ENCODE measurements at regions not wholly inside any gene's neighbourhood (a gene's known extent, or its start where the extent isn't known, plus 50 kb on each side); places are given as distances from the start of the nearest gene placed in this dataset.

DNA sequence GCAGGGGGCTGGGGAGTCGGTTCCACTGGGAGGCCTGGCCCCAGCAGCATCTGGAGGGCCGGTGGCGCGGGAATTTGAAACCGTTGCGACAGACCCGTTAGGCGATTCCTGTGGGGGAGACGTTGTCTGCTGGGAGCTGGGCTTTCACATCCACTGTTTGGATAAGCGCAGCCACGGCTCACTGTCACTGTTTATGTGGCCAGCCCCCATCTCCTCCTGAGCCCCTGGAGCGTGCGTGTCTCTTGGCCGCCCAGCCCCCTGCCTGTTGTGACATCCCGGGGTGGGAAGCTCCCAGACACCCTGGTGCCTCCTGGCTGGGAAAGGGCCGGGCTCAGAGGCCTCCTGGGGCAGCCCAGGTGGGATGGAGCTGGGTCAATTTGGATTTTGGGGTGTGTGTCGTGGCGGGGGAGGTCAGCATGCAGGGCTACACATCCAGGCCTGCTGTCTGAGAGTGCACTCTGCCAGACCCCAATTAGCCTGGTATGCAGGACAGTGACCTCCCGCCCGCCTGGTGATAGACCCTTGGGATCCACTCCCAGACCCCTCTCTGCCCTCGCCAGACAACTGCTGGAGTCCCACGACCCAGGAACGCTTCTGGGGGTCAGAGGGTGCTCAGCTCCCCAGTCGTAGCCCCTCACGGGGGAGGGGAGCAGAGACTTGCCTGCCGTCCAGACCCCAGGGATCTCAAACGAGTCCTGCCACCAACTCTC, 62.0 kb upstream of the RNU6ATAC start:
- no peak overlapping the region for H3K4me3 ChIP-seq (ENCODE audit: low read depth, low read length)
- TF ChIP-seq CTCF (conservative IDR thresholded peaks at IDR 0.05; ENCODE audit: low read depth, low read length): no peak
- DNase-seq (ENCODE audit: low read depth): no peak

- no peak for DNase-seq (ENCODE audit: low read depth)
- H3K4me3 ChIP-seq (ENCODE audit: low read depth, low read length): no peak overlapping the region
- no peak for TF ChIP-seq CTCF (conservative IDR thresholded peaks at IDR 0.05; ENCODE audit: low read depth, low read length)
Measured at GRCh38 chr9:134227451-134228411, 63.4 kb upstream of the RNU6ATAC start.

- no peak overlapping the region for H3K4me3 ChIP-seq (ENCODE audit: low read depth, low read length)
- no peak for DNase-seq (ENCODE audit: low read depth)
- no peak for TF ChIP-seq CTCF (conservative IDR thresholded peaks at IDR 0.05; ENCODE audit: low read depth, low read length)
Measured at GRCh38 chr9:134228649-134229048, 64.3 kb upstream of the RNU6ATAC start.

GRCh38 chr9:134229466-134230091, 65.2 kb upstream of the RNU6ATAC start:
- no peak for TF ChIP-seq CTCF (conservative IDR thresholded peaks at IDR 0.05; ENCODE audit: low read depth, low read length)
- no peak for DNase-seq (ENCODE audit: low read depth)
- no peak overlapping the region for H3K4me3 ChIP-seq (ENCODE audit: low read depth, low read length)

GRCh38 chr9:134230092-134230941, 66.0 kb upstream of the RNU6ATAC start:
- DNase-seq (ENCODE audit: low read depth): no peak
- no peak overlapping the region for H3K4me3 ChIP-seq (ENCODE audit: low read depth, low read length)
- no peak for TF ChIP-seq CTCF (conservative IDR thresholded peaks at IDR 0.05; ENCODE audit: low read depth, low read length)

- no peak for TF ChIP-seq CTCF (conservative IDR thresholded peaks at IDR 0.05; ENCODE audit: low read depth, low read length)
- H3K4me3 ChIP-seq (ENCODE audit: low read depth, low read length): no peak overlapping the region
- DNase-seq (ENCODE audit: low read depth): no peak
Measured at GRCh38 chr9:134230942-134231325, 66.6 kb upstream of the RNU6ATAC start.
